H1 (cell line): ENCODE measurements at regions not wholly inside any gene's neighbourhood (a gene's known extent, or its start where the extent isn't known, plus 50 kb on each side); places are given as distances from the start of the nearest gene placed in this dataset.

ENCODE experiments used
- CTCF ChIA-PET: fragments of 300-600 bp; sonication (Branson Sonifier 250); formaldehyde crosslinking; loops from one replicate; lab custom pipeline; 2021; ENCODE audit not compliant: partially characterized antibody; lab: Charles Lee
- POLR2A ChIA-PET: fragments of 300-600 bp; sonication (Branson Sonifier 250); formaldehyde crosslinking; loops from one replicate; lab custom pipeline; 2021; ENCODE audit warnings: inconsistent platforms; ENCODE audit not compliant: partially characterized antibody; lab: Charles Lee
- DNase-seq, 2 experiments: peaks; one replicate each; pipeline versions ENCODE4 v3.0.0 to v3.0.0-alpha.2; 2010 to 2022; ENCODE audit warnings: low spot score in 2 of 2, low read depth in 1 of 2, mixed read lengths in 1 of 2
- FAIRE-seq: peaks from 2 replicates; lab custom pipeline; 2011; peaks lifted over from hg19 to GRCh38; lab: Jason Lieb, UNC
- H2AFZ ChIP-seq: 2 replicates; pipeline ENCODE4 v1.8.1; 2012; ENCODE audit warnings: low read length, inconsistent platforms
- H2AK5ac ChIP-seq: 2 replicates; pipeline ENCODE4 v1.6.1; 2013; ENCODE audit warnings: low read depth, low read length
- H2BK120ac ChIP-seq: replicated peaks from 2 replicates; pipeline ENCODE3; 2013; ENCODE audit warnings: low read depth, low read length, inconsistent platforms
- H2BK12ac ChIP-seq: 2 replicates; pipeline ENCODE4 v1.6.1; 2013; ENCODE audit warnings: low read depth, low read length
- H2BK15ac ChIP-seq: 2 replicates; pipeline ENCODE4 v1.6.1; 2013; ENCODE audit warnings: low read length
- H2BK20ac ChIP-seq: 2 replicates; pipeline ENCODE4 v1.6.1; 2013; ENCODE audit warnings: low read length
- H2BK5ac ChIP-seq: 2 replicates; pipeline ENCODE4 v1.6.1; 2013; ENCODE audit warnings: low read depth, low read length
- H3K14ac ChIP-seq: 2 replicates; pipeline ENCODE4 v1.6.1; 2013; ENCODE audit warnings: inconsistent platforms; ENCODE audit not compliant: insufficient read length
- H3K18ac ChIP-seq: 2 replicates; pipeline ENCODE4 v1.6.1; 2013; ENCODE audit warnings: low read length; ENCODE audit errors: extremely low read depth
- H3K23ac ChIP-seq: 2 replicates; pipeline ENCODE4 v1.6.1; 2013; ENCODE audit warnings: inconsistent platforms; ENCODE audit not compliant: insufficient read length
- H3K23me2 ChIP-seq: 2 replicates; pipeline ENCODE4 v1.6.1; 2013; ENCODE audit warnings: low read depth, low read length
- H3K27ac ChIP-seq: 2 replicates; pipeline ENCODE4 v1.6.1; 2011; ENCODE audit warnings: low read depth, low read length, inconsistent platforms
- H3K27me3 ChIP-seq, 4 experiments: replicated peaks in 1 of 4; 1 replicate in 1 of 4; 2 replicates in 3 of 4; pipeline versions ENCODE4 v1.6.1 to v1.8.1; 2011 to 2013; ENCODE audit warnings: low read length in 3 of 4, mild to moderate bottlenecking in 3 of 4, inconsistent platforms in 2 of 4, mixed read lengths in 2 of 4, moderate library complexity in 1 of 4; ENCODE audit not compliant: control insufficient read depth in 3 of 4, insufficient read depth in 3 of 4; ENCODE audit errors: extremely low read depth in 1 of 4
- H3K36me3 ChIP-seq, 4 experiments: 2 replicates each; pipeline versions ENCODE4 v1.6.1 to v1.8.1; 2011 to 2013; ENCODE audit warnings: mild to moderate bottlenecking in 4 of 4, low read length in 3 of 4, moderate library complexity in 2 of 4, control low read depth in 1 of 4, inconsistent platforms in 1 of 4; ENCODE audit not compliant: insufficient read depth in 4 of 4, control insufficient read depth in 2 of 4
- H3K4ac ChIP-seq: replicated peaks from 2 replicates; pipeline ENCODE3; 2013; ENCODE audit warnings: low read length, low read depth, mixed read lengths, inconsistent platforms; ENCODE audit not compliant: insufficient read length
- H3K4me1 ChIP-seq, 4 experiments: replicated peaks in 1 of 4; 1 replicate in 1 of 4; 2 replicates in 3 of 4; pipeline versions ENCODE4 v1.6.1 to v1.8.1; 2011 to 2013; ENCODE audit warnings: low read length in 3 of 4, inconsistent platforms in 2 of 4, mixed read lengths in 1 of 4; ENCODE audit not compliant: insufficient read depth in 4 of 4, control insufficient read depth in 3 of 4
- H3K4me2 ChIP-seq, 2 experiments: 2 replicates each; pipeline versions ENCODE4 v1.6.1 to v1.8.1; 2011 to 2013; ENCODE audit warnings: low read depth in 2 of 2, low read length in 2 of 2, control low read depth in 1 of 2, inconsistent platforms in 1 of 2, mild to moderate bottlenecking in 1 of 2; ENCODE audit not compliant: insufficient read depth in 1 of 2
- H3K4me3 ChIP-seq, 4 experiments: fragments of 200-600, 300-600 bp in 1 of 4; sonication (generic), shearing (Covaris generic), sonication (Bioruptor Twin) in 1 of 4; 2 replicates each; pipeline versions ENCODE4 v1.5.1 to v1.8.1; 2011 to 2016; ENCODE audit warnings: low read length in 4 of 4, low read depth in 3 of 4, control low read depth in 2 of 4, inconsistent platforms in 2 of 4, mild to moderate bottlenecking in 2 of 4, mixed read lengths in 1 of 4, moderate library complexity in 1 of 4; ENCODE audit not compliant: insufficient read depth in 2 of 4; ENCODE audit errors: extremely low read depth in 1 of 4
- H3K56ac ChIP-seq: replicated peaks from 2 replicates; pipeline ENCODE3; 2013; ENCODE audit warnings: low read depth, mild to moderate bottlenecking, mixed read lengths, low read length, inconsistent platforms; ENCODE audit not compliant: insufficient read length
- H3K79me1 ChIP-seq: 2 replicates; pipeline ENCODE4 v1.6.1; 2013; ENCODE audit warnings: low read depth, low read length, control low read depth
- H3K79me2 ChIP-seq, 2 experiments: 2 replicates each; pipeline versions ENCODE4 v1.6.1 to v1.8.1; 2012 to 2013; ENCODE audit warnings: low read length in 2 of 2, mild to moderate bottlenecking in 2 of 2, inconsistent platforms in 1 of 2; ENCODE audit not compliant: insufficient read depth in 2 of 2, control insufficient read depth in 1 of 2
- H3K9ac ChIP-seq, 4 experiments: replicated peaks in 1 of 4; 1 replicate in 1 of 4; 2 replicates in 3 of 4; pipeline versions ENCODE4 v1.6.1 to v1.8.1; 2011 to 2013; ENCODE audit warnings: low read depth in 3 of 4, low read length in 3 of 4, control low read depth in 2 of 4, mild to moderate bottlenecking in 2 of 4, moderate library complexity in 2 of 4, inconsistent platforms in 1 of 4; ENCODE audit errors: extremely low read depth in 1 of 4
- H3K9me3 ChIP-seq, 2 experiments: 2 replicates each; pipeline versions ENCODE4 v1.6.1 to v1.8.1; 2012 to 2013; ENCODE audit warnings: mild to moderate bottlenecking in 2 of 2, moderate library complexity in 2 of 2, control low read depth in 1 of 2, inconsistent platforms in 1 of 2, low read depth in 1 of 2, low read length in 1 of 2, mixed read lengths in 1 of 2; ENCODE audit not compliant: insufficient read depth in 2 of 2
- H4K20me1 ChIP-seq, 2 experiments: replicated peaks in 1 of 2; 2 replicates each; pipeline versions ENCODE3 to v1.8.1; 2011 to 2013; ENCODE audit warnings: inconsistent platforms in 2 of 2, low read length in 2 of 2, mild to moderate bottlenecking in 1 of 2; ENCODE audit not compliant: insufficient read depth in 2 of 2, control insufficient read depth in 1 of 2
- H4K5ac ChIP-seq: 2 replicates; pipeline ENCODE4 v1.6.1; 2013; ENCODE audit warnings: low read length, low read depth, mixed read lengths, inconsistent platforms; ENCODE audit not compliant: insufficient read length
- H4K8ac ChIP-seq: 2 replicates; pipeline ENCODE4 v1.8.0; 2013; ENCODE audit warnings: mild to moderate bottlenecking, moderate library complexity, low read length, inconsistent platforms; ENCODE audit not compliant: insufficient read depth; ENCODE audit errors: extremely low read depth
- H4K91ac ChIP-seq: replicated peaks from 2 replicates; pipeline ENCODE3; 2013; ENCODE audit warnings: low read length, mixed read lengths, inconsistent platforms; ENCODE audit not compliant: insufficient read length
- CEBPB ChIP-seq: IDR thresholded peaks from 2 replicates; pipeline ENCODE4 v1.6.1; 2012; ENCODE audit warnings: low read depth, low read length
- CTCF ChIP-seq, 3 experiments: IDR thresholded peaks; 1 replicate in 2 of 3; 2 replicates in 1 of 3; pipeline versions ENCODE4 v1.5.1 to v1.6.1; 2011; ENCODE audit warnings: low read length in 3 of 3, mild to moderate bottlenecking in 3 of 3, inconsistent platforms in 2 of 3, low read depth in 1 of 3, moderate library complexity in 1 of 3; ENCODE audit not compliant: insufficient read depth in 1 of 3; ENCODE audit errors: control extremely low read depth in 1 of 3
- EP300 ChIP-seq, 2 experiments: IDR thresholded peaks; 1 replicate in 1 of 2; 2 replicates in 1 of 2; pipeline ENCODE4 v1.6.1; 2011 to 2012; ENCODE audit warnings: low read depth in 2 of 2, low read length in 2 of 2, mild to moderate bottlenecking in 2 of 2, borderline replicate concordance in 1 of 2, inconsistent platforms in 1 of 2, moderate library complexity in 1 of 2
- MAFK ChIP-seq: IDR thresholded peaks from 2 replicates; pipeline ENCODE4 v1.6.1; 2012; ENCODE audit warnings: low read depth, mild to moderate bottlenecking, improper control_type of control experiment, low read length
- RAD21 ChIP-seq, 2 experiments: IDR thresholded peaks in 1 of 2; conservative IDR thresholded peaks in 1 of 2; 2 replicates each; pipeline ENCODE4 v1.6.1; 2011; ENCODE audit warnings: low read depth in 2 of 2, low read length in 2 of 2, improper control_type of control experiment in 1 of 2, inconsistent platforms in 1 of 2, mild to moderate bottlenecking in 1 of 2, moderate library complexity in 1 of 2
- RBBP5 ChIP-seq: IDR thresholded peaks from 2 replicates; pipeline ENCODE4 v1.7.1; 2012; ENCODE audit warnings: low read depth, mild to moderate bottlenecking, inconsistent platforms, low read length, moderate library complexity, borderline replicate concordance
- SUZ12 ChIP-seq: fragments of 200-600 bp; sonication (generic); IDR thresholded peaks from 2 replicates; pipeline ENCODE4 v1.6.1; 2012; ENCODE audit warnings: mild to moderate bottlenecking, inconsistent platforms, low read length, moderate library complexity, mixed read lengths
- WGBS, 2 experiments: shearing (Covaris generic) in 1 of 2; methylation state at CpG; one replicate each; pipeline versions ENCODE4 v1.1.6 to v1.1.7; 2013 to 2015; ENCODE audit warnings: low lambda C conversion rate in 2 of 2, mixed read lengths in 2 of 2, inconsistent platforms in 1 of 2, low coverage in 1 of 2, missing lambda C conversion rate in 1 of 2; ENCODE audit not compliant: insufficient replicate concordance in 2 of 2, insufficient coverage in 1 of 2, insufficient read length in 1 of 2; ENCODE audit errors: extremely low coverage in 1 of 2, missing lambda C conversion rate in 1 of 2; 5-methylcytosine and 5-hydroxymethylcytosine counted together

- POLR2A ChIA-PET, result no interaction called here
- Histone ChIP-seq H4K5ac (no peak overlapping the region), H2BK5ac (0 out of 2 replicates have a peak overlapping the region, but pooled peaks have one; percentile 56), H3K56ac (no peak overlapping the region), H3K27me3 (no peaks in the 10 kb centered on the region), H2BK20ac (peak overlapping the region; percentile 75; the same call in 1 of the 2 replicates), H3K27ac (no peak overlapping the region), H3K79me2 (no peaks in the 10 kb centered on the region), H3K9me3 (no peaks in the 10 kb centered on the region; a peak in 1 of 4 replicates), H3K4ac (peak overlapping the region; percentile 76), H3K36me3 (no peaks in the 10 kb centered on the region), H3K9ac (no peak overlapping the region), H4K20me1 (peaks cover 0 to 1% of the 10 kb centered on the region in 2 experiments), H3K4me3 (no peak overlapping the region; a peak in 1 of 8 replicates), H2AK5ac (peak overlapping the region; percentile 84), H3K18ac (peak overlapping the region; percentile 79; the same call in 1 of the 2 replicates), H3K14ac (no peak overlapping the region), H2BK15ac (peak overlapping the region; percentile 99; the same call in 1 of the 2 replicates), H3K4me1 (peaks cover 0 to 4% (median 1%) of the 10 kb centered on the region in 4 experiments; a peak in 1 of 7 replicates), H2BK12ac (peak overlapping the region; percentile 99; the same call in 1 of the 2 replicates), H3K4me2 (no peak overlapping the region), H4K8ac (no peak overlapping the region; the same call in 1 of the 2 replicates), H2AFZ (peak overlapping the region; percentile 58), H2BK120ac (peak overlapping the region; percentile 56), H4K91ac (peak overlapping the region; percentile 96), H3K23me2 (no peaks in the 10 kb centered on the region), H3K79me1 (no peaks in the 10 kb centered on the region), H3K23ac (no peak overlapping the region)
- CTCF ChIA-PET, result interaction anchor here (0.6 to 2.4 kb wide), 5 partner anchors 9 to 349 kb away, joined by 3 to 6 read pairs (median 3); no protein-coding TSS in a partner anchor
- DNase-seq, result peak in 1 of 2 experiments; percentile 89
- TF ChIP-seq RAD21 (IDR thresholded peaks at IDR 0.05 in 1 of 2, conservative IDR thresholded peaks at IDR 0.05 in 1 of 2; ENCODE audit: low read depth in 2 of 2, low read length in 2 of 2) (peak; percentile 98 to 99), RBBP5 (no peak), EP300 (IDR thresholded peaks at IDR 0.05; ENCODE audit: borderline replicate concordance in 1 of 2, low read depth in 2 of 2, low read length in 2 of 2) (0 out of 3 replicates have a peak, but pooled peaks of 1 of the 2 experiments have one; percentile 23), CTCF (IDR thresholded peaks at IDR 0.05; ENCODE audit: control extremely low read depth in 1 of 3, insufficient read depth in 1 of 3, low read depth in 1 of 3, low read length in 3 of 3) (peak; percentile 83 to 92 (median 91)), SUZ12 (no peak), MAFK (no peak), CEBPB (no peak)
- 47% methylated on average over 17 of the region's 17 CpGs; no CpG with 5 or more reads in 1 of the 2 experiments for WGBS, 2 experiments
- FAIRE-seq, result peak; percentile 85
Measured at GRCh38 chr6:168895102-168895812, 358.4 kb downstream of the THBS2 start.
